H1 (cell line): ENCODE measurements at regions not wholly inside any gene's neighbourhood (a gene's known extent, or its start where the extent isn't known, plus 50 kb on each side); places are given as distances from the start of the nearest gene placed in this dataset.
"Not testable (repeated sequence)": the region's sequence is repeated elsewhere in the genome, so short reads cannot be mapped to it uniquely, and the experiment has no call there.

Experiments used
- CTCF ChIA-PET: fragments of 300-600 bp; sonication (Branson Sonifier 250); formaldehyde crosslinking; loops from one replicate; lab custom pipeline; 2021; ENCODE audit not compliant: partially characterized antibody; lab: Charles Lee
- POLR2A ChIA-PET: fragments of 300-600 bp; sonication (Branson Sonifier 250); formaldehyde crosslinking; loops from one replicate; lab custom pipeline; 2021; ENCODE audit warnings: inconsistent platforms; ENCODE audit not compliant: partially characterized antibody; lab: Charles Lee
- DNase-seq, 2 experiments: peaks; one replicate each; pipeline versions ENCODE4 v3.0.0 to v3.0.0-alpha.2; 2010 to 2022; ENCODE audit warnings: low spot score in 2 of 2, low read depth in 1 of 2, mixed read lengths in 1 of 2
- FAIRE-seq: peaks from 2 replicates; lab custom pipeline; 2011; peaks lifted over from hg19 to GRCh38; lab: Jason Lieb, UNC
- H2AFZ ChIP-seq: 2 replicates; pipeline ENCODE4 v1.8.1; 2012; ENCODE audit warnings: low read length, inconsistent platforms
- H2AK5ac ChIP-seq: 2 replicates; pipeline ENCODE4 v1.6.1; 2013; ENCODE audit warnings: low read depth, low read length
- H2BK120ac ChIP-seq: replicated peaks from 2 replicates; pipeline ENCODE3; 2013; ENCODE audit warnings: low read depth, low read length, inconsistent platforms
- H2BK12ac ChIP-seq: 2 replicates; pipeline ENCODE4 v1.6.1; 2013; ENCODE audit warnings: low read depth, low read length
- H2BK15ac ChIP-seq: 2 replicates; pipeline ENCODE4 v1.6.1; 2013; ENCODE audit warnings: low read length
- H2BK20ac ChIP-seq: 2 replicates; pipeline ENCODE4 v1.6.1; 2013; ENCODE audit warnings: low read length
- H2BK5ac ChIP-seq: 2 replicates; pipeline ENCODE4 v1.6.1; 2013; ENCODE audit warnings: low read depth, low read length
- H3K14ac ChIP-seq: 2 replicates; pipeline ENCODE4 v1.6.1; 2013; ENCODE audit warnings: inconsistent platforms; ENCODE audit not compliant: insufficient read length
- H3K18ac ChIP-seq: 2 replicates; pipeline ENCODE4 v1.6.1; 2013; ENCODE audit warnings: low read length; ENCODE audit errors: extremely low read depth
- H3K23ac ChIP-seq: 2 replicates; pipeline ENCODE4 v1.6.1; 2013; ENCODE audit warnings: inconsistent platforms; ENCODE audit not compliant: insufficient read length
- H3K23me2 ChIP-seq: 2 replicates; pipeline ENCODE4 v1.6.1; 2013; ENCODE audit warnings: low read depth, low read length
- H3K27ac ChIP-seq: 2 replicates; pipeline ENCODE4 v1.6.1; 2011; ENCODE audit warnings: low read depth, low read length, inconsistent platforms
- H3K27me3 ChIP-seq, 4 experiments: replicated peaks in 1 of 4; 1 replicate in 1 of 4; 2 replicates in 3 of 4; pipeline versions ENCODE4 v1.6.1 to v1.8.1; 2011 to 2013; ENCODE audit warnings: low read length in 3 of 4, mild to moderate bottlenecking in 3 of 4, inconsistent platforms in 2 of 4, mixed read lengths in 2 of 4, moderate library complexity in 1 of 4; ENCODE audit not compliant: control insufficient read depth in 3 of 4, insufficient read depth in 3 of 4; ENCODE audit errors: extremely low read depth in 1 of 4
- H3K36me3 ChIP-seq, 4 experiments: 2 replicates each; pipeline versions ENCODE4 v1.6.1 to v1.8.1; 2011 to 2013; ENCODE audit warnings: mild to moderate bottlenecking in 4 of 4, low read length in 3 of 4, moderate library complexity in 2 of 4, control low read depth in 1 of 4, inconsistent platforms in 1 of 4; ENCODE audit not compliant: insufficient read depth in 4 of 4, control insufficient read depth in 2 of 4
- H3K4ac ChIP-seq: replicated peaks from 2 replicates; pipeline ENCODE3; 2013; ENCODE audit warnings: low read length, low read depth, mixed read lengths, inconsistent platforms; ENCODE audit not compliant: insufficient read length
- H3K4me1 ChIP-seq, 4 experiments: replicated peaks in 1 of 4; 1 replicate in 1 of 4; 2 replicates in 3 of 4; pipeline versions ENCODE4 v1.6.1 to v1.8.1; 2011 to 2013; ENCODE audit warnings: low read length in 3 of 4, inconsistent platforms in 2 of 4, mixed read lengths in 1 of 4; ENCODE audit not compliant: insufficient read depth in 4 of 4, control insufficient read depth in 3 of 4
- H3K4me2 ChIP-seq, 2 experiments: 2 replicates each; pipeline versions ENCODE4 v1.6.1 to v1.8.1; 2011 to 2013; ENCODE audit warnings: low read depth in 2 of 2, low read length in 2 of 2, control low read depth in 1 of 2, inconsistent platforms in 1 of 2, mild to moderate bottlenecking in 1 of 2; ENCODE audit not compliant: insufficient read depth in 1 of 2
- H3K4me3 ChIP-seq, 4 experiments: fragments of 200-600, 300-600 bp in 1 of 4; sonication (generic), shearing (Covaris generic), sonication (Bioruptor Twin) in 1 of 4; 2 replicates each; pipeline versions ENCODE4 v1.5.1 to v1.8.1; 2011 to 2016; ENCODE audit warnings: low read length in 4 of 4, low read depth in 3 of 4, control low read depth in 2 of 4, inconsistent platforms in 2 of 4, mild to moderate bottlenecking in 2 of 4, mixed read lengths in 1 of 4, moderate library complexity in 1 of 4; ENCODE audit not compliant: insufficient read depth in 2 of 4; ENCODE audit errors: extremely low read depth in 1 of 4
- H3K56ac ChIP-seq: replicated peaks from 2 replicates; pipeline ENCODE3; 2013; ENCODE audit warnings: low read depth, mild to moderate bottlenecking, mixed read lengths, low read length, inconsistent platforms; ENCODE audit not compliant: insufficient read length
- H3K79me1 ChIP-seq: 2 replicates; pipeline ENCODE4 v1.6.1; 2013; ENCODE audit warnings: low read depth, low read length, control low read depth
- H3K79me2 ChIP-seq, 2 experiments: 2 replicates each; pipeline versions ENCODE4 v1.6.1 to v1.8.1; 2012 to 2013; ENCODE audit warnings: low read length in 2 of 2, mild to moderate bottlenecking in 2 of 2, inconsistent platforms in 1 of 2; ENCODE audit not compliant: insufficient read depth in 2 of 2, control insufficient read depth in 1 of 2
- H3K9ac ChIP-seq, 4 experiments: replicated peaks in 1 of 4; 1 replicate in 1 of 4; 2 replicates in 3 of 4; pipeline versions ENCODE4 v1.6.1 to v1.8.1; 2011 to 2013; ENCODE audit warnings: low read depth in 3 of 4, low read length in 3 of 4, control low read depth in 2 of 4, mild to moderate bottlenecking in 2 of 4, moderate library complexity in 2 of 4, inconsistent platforms in 1 of 4; ENCODE audit errors: extremely low read depth in 1 of 4
- H3K9me3 ChIP-seq, 2 experiments: 2 replicates each; pipeline versions ENCODE4 v1.6.1 to v1.8.1; 2012 to 2013; ENCODE audit warnings: mild to moderate bottlenecking in 2 of 2, moderate library complexity in 2 of 2, control low read depth in 1 of 2, inconsistent platforms in 1 of 2, low read depth in 1 of 2, low read length in 1 of 2, mixed read lengths in 1 of 2; ENCODE audit not compliant: insufficient read depth in 2 of 2
- H4K20me1 ChIP-seq, 2 experiments: replicated peaks in 1 of 2; 2 replicates each; pipeline versions ENCODE3 to v1.8.1; 2011 to 2013; ENCODE audit warnings: inconsistent platforms in 2 of 2, low read length in 2 of 2, mild to moderate bottlenecking in 1 of 2; ENCODE audit not compliant: insufficient read depth in 2 of 2, control insufficient read depth in 1 of 2
- H4K5ac ChIP-seq: 2 replicates; pipeline ENCODE4 v1.6.1; 2013; ENCODE audit warnings: low read length, low read depth, mixed read lengths, inconsistent platforms; ENCODE audit not compliant: insufficient read length
- H4K8ac ChIP-seq: 2 replicates; pipeline ENCODE4 v1.8.0; 2013; ENCODE audit warnings: mild to moderate bottlenecking, moderate library complexity, low read length, inconsistent platforms; ENCODE audit not compliant: insufficient read depth; ENCODE audit errors: extremely low read depth
- H4K91ac ChIP-seq: replicated peaks from 2 replicates; pipeline ENCODE3; 2013; ENCODE audit warnings: low read length, mixed read lengths, inconsistent platforms; ENCODE audit not compliant: insufficient read length
- WGBS, 2 experiments: shearing (Covaris generic) in 1 of 2; methylation state at CpG; one replicate each; pipeline versions ENCODE4 v1.1.6 to v1.1.7; 2013 to 2015; ENCODE audit warnings: low lambda C conversion rate in 2 of 2, mixed read lengths in 2 of 2, inconsistent platforms in 1 of 2, low coverage in 1 of 2, missing lambda C conversion rate in 1 of 2; ENCODE audit not compliant: insufficient replicate concordance in 2 of 2, insufficient coverage in 1 of 2, insufficient read length in 1 of 2; ENCODE audit errors: extremely low coverage in 1 of 2, missing lambda C conversion rate in 1 of 2; 5-methylcytosine and 5-hydroxymethylcytosine counted together

GRCh38 chr5:21521157-21521556 lies 1332.0 kb downstream of the CDH12 start:
- H2BK120ac ChIP-seq, H3K56ac ChIP-seq, H4K91ac ChIP-seq, H3K4me1 ChIP-seq, H3K79me1 ChIP-seq, H3K36me3 ChIP-seq, H2BK20ac ChIP-seq, H3K18ac ChIP-seq, H3K79me2 ChIP-seq, H3K4me2 ChIP-seq, CTCF ChIA-PET, H4K8ac ChIP-seq, DNase-seq, H3K27me3 ChIP-seq, H3K9ac ChIP-seq, H3K4ac ChIP-seq, H3K23ac ChIP-seq, H3K23me2 ChIP-seq, H3K27ac ChIP-seq, H3K14ac ChIP-seq, H2BK5ac ChIP-seq, H2BK12ac ChIP-seq, H4K5ac ChIP-seq, H3K9me3 ChIP-seq, H2AK5ac ChIP-seq, POLR2A ChIA-PET, FAIRE-seq, H3K4me3 ChIP-seq, H4K20me1 ChIP-seq, H2BK15ac ChIP-seq, H2AFZ ChIP-seq: not testable (repeated sequence)
- WGBS, 2 experiments: 84% methylated on average over 2 of the region's 2 CpGs; no CpG with 5 or more reads in 1 of the 2 experiments

DNA sequence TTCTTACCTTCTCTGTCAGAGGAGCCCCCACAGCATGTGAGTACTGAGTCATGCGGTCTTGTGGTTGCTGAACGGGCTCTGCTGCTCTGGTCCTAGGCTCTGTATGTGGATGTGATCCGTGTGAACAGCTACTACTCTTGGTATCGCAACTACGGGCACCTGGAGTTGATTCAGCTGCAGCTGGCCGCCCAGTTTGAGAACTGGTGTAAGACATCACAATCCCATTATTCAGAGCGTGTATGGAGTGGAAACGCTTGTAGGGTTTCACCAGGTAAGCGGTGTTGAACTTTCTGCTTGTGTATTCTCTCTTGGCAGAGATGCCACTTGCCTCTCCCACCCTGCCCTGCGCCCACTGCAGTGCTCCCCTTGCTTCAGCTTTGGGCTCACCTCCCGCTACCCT lies 1356.2 kb downstream of the CDH12 start:
- H3K9me3 ChIP-seq, H3K18ac ChIP-seq, H3K79me1 ChIP-seq, H2BK120ac ChIP-seq, H3K27me3 ChIP-seq, H3K79me2 ChIP-seq, H4K8ac ChIP-seq, H4K5ac ChIP-seq, H3K27ac ChIP-seq, CTCF ChIA-PET, H2AFZ ChIP-seq, H2BK15ac ChIP-seq, H3K9ac ChIP-seq, H3K23ac ChIP-seq, DNase-seq, H3K23me2 ChIP-seq, H3K4ac ChIP-seq, H4K91ac ChIP-seq, H2BK20ac ChIP-seq, H3K14ac ChIP-seq, H2BK5ac ChIP-seq, H4K20me1 ChIP-seq, FAIRE-seq, H3K4me2 ChIP-seq, H3K4me3 ChIP-seq, POLR2A ChIA-PET, H2BK12ac ChIP-seq, H3K56ac ChIP-seq, H3K4me1 ChIP-seq, H3K36me3 ChIP-seq, H2AK5ac ChIP-seq: not testable (repeated sequence)
- 87% methylated on average over 4 of the region's 11 CpGs; no CpG with 5 or more reads in 1 of the 2 experiments for WGBS, 2 experiments
